RWPE2 (cell line): ENCODE measurements at regions not wholly inside any gene's neighbourhood (a gene's known extent, or its start where the extent isn't known, plus 50 kb on each side); places are given as distances from the start of the nearest gene placed in this dataset.

Experiments
- ATAC-seq: fragments of 200-7000 bp; cut with Tn5 transposase; 3 replicates; pipeline ENCODE4 v1.9.1; 2021; ENCODE audit warnings: low read depth
- DNase-seq: peaks from one replicate; pipeline ENCODE4 v3.0.0-alpha.2; 2020; ENCODE audit warnings: low spot score
- H3K27ac ChIP-seq: fragments of 450-650 bp; 2 replicates; pipeline ENCODE4 v1.5.1; 2017; ENCODE audit warnings: mild to moderate bottlenecking; ENCODE audit not compliant: poor library complexity, severe bottlenecking
- H3K27me3 ChIP-seq: fragments of 250-450 bp; sonication (Bioruptor Pico); 2 replicates; pipeline ENCODE4 v1.5.1; 2021; ENCODE audit warnings: mild to moderate bottlenecking, moderate library complexity; ENCODE audit not compliant: insufficient read depth, poor library complexity, severe bottlenecking
- H3K36me3 ChIP-seq: fragments of 250-450 bp; sonication (Bioruptor Pico); 2 replicates; pipeline ENCODE4 v1.5.1; 2020; ENCODE audit warnings: low read depth, mild to moderate bottlenecking, moderate library complexity
- H3K4me1 ChIP-seq: fragments of 250-450 bp; sonication (Bioruptor Pico); 2 replicates; pipeline ENCODE4 v1.5.1; 2021; ENCODE audit warnings: mild to moderate bottlenecking, moderate library complexity; ENCODE audit not compliant: insufficient read depth, poor library complexity, severe bottlenecking
- H3K4me3 ChIP-seq: fragments of 250-450 bp; sonication (Bioruptor Pico); 2 replicates; pipeline ENCODE4 v1.5.1; 2021; ENCODE audit warnings: mild to moderate bottlenecking, moderate library complexity; ENCODE audit not compliant: severe bottlenecking
- H3K9me3 ChIP-seq: fragments of 250-450 bp; sonication (Bioruptor Pico); 2 replicates; pipeline ENCODE4 v1.5.1; 2021; ENCODE audit warnings: mild to moderate bottlenecking, moderate library complexity; ENCODE audit not compliant: severe bottlenecking
- TF ChIP-seq, protein P1 (sequence below): fragments of 450-650 bp; IDR thresholded peaks from one replicate; pipeline ENCODE4 v1.5.1; 2017; ENCODE audit warnings: mild to moderate bottlenecking, moderate library complexity; ENCODE audit not compliant: poor library complexity, severe bottlenecking

DNA sequence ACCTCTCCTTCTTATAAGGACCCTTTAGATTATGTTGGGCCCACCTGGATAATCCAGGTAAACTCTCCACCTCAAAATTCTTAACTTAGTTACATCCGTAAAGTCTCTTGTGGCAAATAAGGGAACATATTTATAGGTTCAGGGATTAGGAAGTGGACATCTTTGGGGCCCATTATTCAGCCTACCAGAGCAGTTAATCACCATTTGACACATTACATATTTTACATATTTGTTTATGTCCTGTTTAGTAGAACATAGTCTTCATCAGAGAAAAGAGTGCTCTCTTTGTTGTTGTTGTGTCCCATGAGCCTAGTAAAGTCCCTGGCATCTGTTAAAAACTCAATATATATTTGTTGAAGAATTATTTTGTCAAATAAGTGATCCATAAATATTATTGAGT is 134.0 kb upstream of the SPATS2L start:
- TF ChIP-seq, protein P1, sequence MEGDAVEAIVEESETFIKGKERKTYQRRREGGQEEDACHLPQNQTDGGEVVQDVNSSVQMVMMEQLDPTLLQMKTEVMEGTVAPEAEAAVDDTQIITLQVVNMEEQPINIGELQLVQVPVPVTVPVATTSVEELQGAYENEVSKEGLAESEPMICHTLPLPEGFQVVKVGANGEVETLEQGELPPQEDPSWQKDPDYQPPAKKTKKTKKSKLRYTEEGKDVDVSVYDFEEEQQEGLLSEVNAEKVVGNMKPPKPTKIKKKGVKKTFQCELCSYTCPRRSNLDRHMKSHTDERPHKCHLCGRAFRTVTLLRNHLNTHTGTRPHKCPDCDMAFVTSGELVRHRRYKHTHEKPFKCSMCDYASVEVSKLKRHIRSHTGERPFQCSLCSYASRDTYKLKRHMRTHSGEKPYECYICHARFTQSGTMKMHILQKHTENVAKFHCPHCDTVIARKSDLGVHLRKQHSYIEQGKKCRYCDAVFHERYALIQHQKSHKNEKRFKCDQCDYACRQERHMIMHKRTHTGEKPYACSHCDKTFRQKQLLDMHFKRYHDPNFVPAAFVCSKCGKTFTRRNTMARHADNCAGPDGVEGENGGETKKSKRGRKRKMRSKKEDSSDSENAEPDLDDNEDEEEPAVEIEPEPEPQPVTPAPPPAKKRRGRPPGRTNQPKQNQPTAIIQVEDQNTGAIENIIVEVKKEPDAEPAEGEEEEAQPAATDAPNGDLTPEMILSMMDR: no peak
- H3K4me3 ChIP-seq: no peak overlapping the region
- no peak overlapping the region for H3K27ac ChIP-seq
- H3K27me3 ChIP-seq: no peaks in the 10 kb centered on the region
- H3K36me3 ChIP-seq: no peaks in the 10 kb centered on the region
- no peaks in the 10 kb centered on the region for H3K4me1 ChIP-seq
- no peak for ATAC-seq
- no peak for DNase-seq
- H3K9me3 ChIP-seq: no peaks in the 10 kb centered on the region

DNA sequence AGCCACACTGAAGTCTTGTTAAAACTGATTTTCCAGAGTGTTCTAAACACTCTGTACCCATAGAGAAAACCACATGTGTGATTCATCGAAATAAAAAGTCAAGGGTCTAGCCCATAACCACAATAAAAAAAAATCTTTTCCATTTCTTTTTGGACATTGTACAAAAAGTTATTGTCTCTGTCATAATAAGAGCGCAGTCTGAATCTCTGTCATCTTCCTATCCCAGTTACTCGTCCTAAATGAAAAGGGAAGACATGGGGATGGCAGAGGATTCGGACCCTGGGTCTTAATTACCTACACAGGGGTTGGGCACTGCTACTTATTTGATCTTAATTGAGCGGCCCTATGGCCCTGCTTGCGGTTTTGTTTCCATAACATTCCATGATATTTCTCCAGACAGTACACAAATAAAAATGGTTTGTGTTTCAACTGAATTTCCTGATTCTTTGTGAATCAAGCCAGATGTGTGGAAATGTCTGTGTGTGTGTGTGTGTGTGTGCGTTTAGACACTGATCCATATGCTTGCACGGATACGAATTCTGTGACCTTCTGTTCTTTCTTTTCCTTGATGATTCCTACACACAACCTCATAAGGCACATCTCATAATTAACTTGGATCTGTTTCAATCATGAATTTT is 133.4 kb upstream of the SPATS2L start:
- Histone ChIP-seq H3K36me3 (no peaks in the 10 kb centered on the region), H3K4me3 (no peak overlapping the region), H3K4me1 (no peaks in the 10 kb centered on the region), H3K9me3 (no peaks in the 10 kb centered on the region), H3K27me3 (no peaks in the 10 kb centered on the region), H3K27ac (no peak overlapping the region)
- DNase-seq (no peak), ATAC-seq (no peak)
- TF ChIP-seq, protein P1: no peak

DNA sequence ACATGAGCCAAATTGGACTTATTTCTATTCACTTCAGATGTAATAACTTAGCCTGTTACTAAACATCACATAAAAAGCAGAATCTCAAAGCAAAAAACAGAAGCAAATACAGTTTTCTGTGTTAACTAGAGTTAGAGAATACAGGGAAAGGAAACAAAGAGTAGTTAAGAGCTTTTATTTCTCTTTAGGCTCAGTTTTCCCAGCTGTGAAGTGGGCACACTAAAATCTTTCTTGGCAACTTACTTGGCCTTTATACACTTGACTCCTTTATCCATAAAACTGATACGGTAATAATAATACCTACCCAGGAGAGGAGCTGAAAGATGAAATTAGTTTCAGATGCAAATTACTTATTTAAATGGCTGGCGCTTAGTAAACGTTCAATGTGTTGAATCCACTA is 132.8 kb upstream of the SPATS2L start:
- ATAC-seq: no peak
- no peaks in the 10 kb centered on the region for H3K9me3 ChIP-seq

DNA sequence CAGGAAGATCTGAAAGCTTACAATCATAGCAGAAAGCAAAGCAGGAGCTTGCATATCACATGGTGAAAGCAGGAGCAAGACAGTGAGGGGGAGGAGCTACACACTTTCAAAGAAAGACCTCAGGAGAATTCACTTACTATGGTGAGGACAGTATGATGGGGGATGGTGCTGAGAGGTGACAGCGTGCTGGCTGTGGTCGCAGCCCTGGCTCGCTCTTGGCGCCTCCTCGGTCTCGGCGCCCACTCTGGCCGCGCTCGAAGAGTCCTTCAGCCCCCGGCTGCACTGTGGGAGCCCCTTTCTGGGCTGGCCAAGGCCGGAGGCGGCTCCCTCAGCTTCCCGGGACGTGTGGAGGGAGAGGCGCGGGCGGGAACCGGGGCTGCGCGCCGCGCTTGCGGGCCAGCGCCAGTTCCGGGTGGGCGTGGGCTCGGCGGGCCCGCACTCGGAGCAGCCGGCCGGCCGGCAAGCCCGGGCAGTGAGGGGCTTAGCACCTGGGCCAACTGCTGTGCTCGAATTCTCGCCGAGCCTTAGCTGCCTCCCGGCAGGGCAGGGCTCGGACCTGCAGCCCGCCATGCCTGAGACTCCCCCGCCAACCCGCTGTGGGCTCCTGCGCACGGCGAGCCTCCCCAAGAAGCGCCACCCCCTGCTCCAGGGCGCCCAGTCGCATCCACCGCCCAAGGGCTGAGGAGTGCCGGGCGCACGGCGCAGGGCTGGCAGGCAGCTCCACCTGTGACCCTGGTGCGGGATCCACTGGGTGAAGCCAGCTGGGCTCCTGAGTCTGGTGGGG is 131.9 kb upstream of the SPATS2L start:
- H3K36me3 ChIP-seq: no peaks in the 10 kb centered on the region
- DNase-seq: no peak
- H3K4me1 ChIP-seq: no peaks in the 10 kb centered on the region
- no peaks in the 10 kb centered on the region for H3K27me3 ChIP-seq
- TF ChIP-seq, protein P1: no peak
- no peak overlapping the region for H3K27ac ChIP-seq
- H3K9me3 ChIP-seq: no peaks in the 10 kb centered on the region
- no peak for ATAC-seq
- no peak overlapping the region for H3K4me3 ChIP-seq

More for the DNA sequence above, 132.8 kb upstream of the SPATS2L start:
- TF ChIP-seq, protein P1: no peak
- H3K36me3 ChIP-seq: no peaks in the 10 kb centered on the region
- no peak overlapping the region for H3K27ac ChIP-seq
- no peaks in the 10 kb centered on the region for H3K27me3 ChIP-seq
- DNase-seq: no peak
- no peak overlapping the region for H3K4me3 ChIP-seq
- H3K4me1 ChIP-seq: no peaks in the 10 kb centered on the region
